ENCODE measurements at regions not wholly inside any gene's neighbourhood (a gene's known extent, or its start where the extent isn't known, plus 50 kb on each side); places are given as distances from the start of the nearest gene placed in this dataset.
A peak's percentile ranks its signal among the peaks of the same experiment; 100 is the strongest.

- Histone ChIP-seq H3K4me1 (ENCODE audit: control insufficient read depth in 1 of 2, insufficient read depth in 2 of 2, low read length in 2 of 2) (peaks cover 0 to 9% of the 10 kb centered on the region in 2 donors), H3K9me3 (ENCODE audit: control insufficient read depth in 1 of 2, low read length in 2 of 2) (no peaks in the 10 kb centered on the region), H3K9ac (ENCODE audit: low read depth in 1 of 2, low read length in 2 of 2) (no peak overlapping the region), H3K27ac (ENCODE audit: low read depth, low read length) (no peak overlapping the region), H3K36me3 (ENCODE audit: control insufficient read depth in 1 of 2, insufficient read depth in 2 of 2, low read length in 2 of 2) (no peaks in the 10 kb centered on the region), H3K27me3 (ENCODE audit: control insufficient read depth in 1 of 2, insufficient read depth in 2 of 2, low read length in 2 of 2) (no peaks in the 10 kb centered on the region), H3K4me3 (ENCODE audit: low read depth in 1 of 2, low read length in 2 of 2) (no peak overlapping the region)
Measured at GRCh38 chr9:121561385-121562222, 62.0 kb upstream of the GGTA1 start.

- H3K27ac ChIP-seq (ENCODE audit: low read depth, low read length), result no peak overlapping the region
- H3K9ac ChIP-seq (ENCODE audit: low read depth in 1 of 2, low read length in 2 of 2), result no peak overlapping the region
- no peaks in the 10 kb centered on the region for H3K9me3 ChIP-seq (ENCODE audit: control insufficient read depth in 1 of 2, low read length in 2 of 2)
- H3K4me1 ChIP-seq (ENCODE audit: control insufficient read depth in 1 of 2, insufficient read depth in 2 of 2, low read length in 2 of 2), result peaks cover 0 to 8% of the 10 kb centered on the region in 2 donors
- no peaks in the 10 kb centered on the region for H3K36me3 ChIP-seq (ENCODE audit: control insufficient read depth in 1 of 2, insufficient read depth in 2 of 2, low read length in 2 of 2)
- H3K27me3 ChIP-seq (ENCODE audit: control insufficient read depth in 1 of 2, insufficient read depth in 2 of 2, low read length in 2 of 2), result no peaks in the 10 kb centered on the region
- H3K4me3 ChIP-seq (ENCODE audit: low read depth in 1 of 2, low read length in 2 of 2), result no peak overlapping the region
Measured at GRCh38 chr9:121562301-121562700, 62.7 kb upstream of the GGTA1 start.

GRCh38 chr9:121563425-121563824 lies 63.8 kb upstream of the GGTA1 start:
- H3K4me3 ChIP-seq (ENCODE audit: low read depth in 1 of 2, low read length in 2 of 2), result no peak overlapping the region
- peaks cover 5 to 8% of the 10 kb centered on the region in 2 donors for H3K4me1 ChIP-seq (ENCODE audit: control insufficient read depth in 1 of 2, insufficient read depth in 2 of 2, low read length in 2 of 2)
- H3K36me3 ChIP-seq (ENCODE audit: control insufficient read depth in 1 of 2, insufficient read depth in 2 of 2, low read length in 2 of 2), result no peaks in the 10 kb centered on the region
- no peak overlapping the region for H3K27ac ChIP-seq (ENCODE audit: low read depth, low read length)
- H3K9me3 ChIP-seq (ENCODE audit: control insufficient read depth in 1 of 2, low read length in 2 of 2), result no peaks in the 10 kb centered on the region
- H3K27me3 ChIP-seq (ENCODE audit: control insufficient read depth in 1 of 2, insufficient read depth in 2 of 2, low read length in 2 of 2), result no peaks in the 10 kb centered on the region
- no peak overlapping the region for H3K9ac ChIP-seq (ENCODE audit: low read depth in 1 of 2, low read length in 2 of 2)

- H3K27me3 ChIP-seq (ENCODE audit: control insufficient read depth in 1 of 2, insufficient read depth in 2 of 2, low read length in 2 of 2), result no peaks in the 10 kb centered on the region
- no peak overlapping the region for H3K4me3 ChIP-seq (ENCODE audit: low read depth in 1 of 2, low read length in 2 of 2)
- no peak overlapping the region for H3K27ac ChIP-seq (ENCODE audit: low read depth, low read length)
- H3K4me1 ChIP-seq (ENCODE audit: control insufficient read depth in 1 of 2, insufficient read depth in 2 of 2, low read length in 2 of 2), result peaks cover 11 to 14% of the 10 kb centered on the region in 2 donors
- no peak overlapping the region for H3K9ac ChIP-seq (ENCODE audit: low read depth in 1 of 2, low read length in 2 of 2)
- no peaks in the 10 kb centered on the region for H3K36me3 ChIP-seq (ENCODE audit: control insufficient read depth in 1 of 2, insufficient read depth in 2 of 2, low read length in 2 of 2)
- H3K9me3 ChIP-seq (ENCODE audit: control insufficient read depth in 1 of 2, low read length in 2 of 2), result no peaks in the 10 kb centered on the region
Measured at GRCh38 chr9:121563881-121564460, 64.3 kb upstream of the GGTA1 start.

DNA sequence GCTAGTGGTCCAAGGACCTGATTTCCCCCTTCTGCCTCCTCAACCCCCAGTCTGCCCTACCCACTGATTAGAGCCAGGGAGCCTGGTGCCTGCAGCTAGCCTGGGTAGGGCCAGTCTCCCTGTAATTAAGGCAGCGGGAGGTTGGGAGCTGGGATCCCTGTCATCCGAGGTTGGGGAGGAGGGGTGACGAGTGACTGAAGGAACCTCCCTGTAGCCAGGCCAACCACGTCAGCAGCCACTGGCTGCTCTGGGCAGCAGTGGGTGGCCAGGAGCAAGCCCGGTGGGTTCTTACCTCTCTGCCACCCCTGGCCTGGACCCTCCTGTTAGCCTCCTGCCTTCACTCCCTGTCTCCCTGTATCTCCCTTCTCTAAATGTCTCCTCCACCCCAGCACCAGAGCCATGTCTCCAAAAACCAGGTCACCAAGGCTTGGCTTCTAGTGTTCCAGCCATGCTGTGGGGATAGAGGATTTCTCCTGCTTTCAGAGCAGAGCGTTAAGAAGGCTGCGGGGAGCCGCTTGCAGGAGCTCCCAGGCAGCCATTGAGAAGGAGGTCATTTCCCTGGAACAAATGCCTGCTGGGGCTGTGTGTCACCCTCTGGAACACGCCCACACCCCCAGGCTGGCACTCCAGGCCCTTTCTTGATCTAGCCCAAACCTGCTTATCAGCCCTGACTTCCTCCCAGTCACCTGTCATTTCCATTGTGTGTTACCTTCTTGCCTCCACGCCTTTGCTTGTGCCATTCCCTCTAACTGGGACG lies 65.0 kb upstream of the GGTA1 start:
- Histone ChIP-seq H3K27me3 (ENCODE audit: control insufficient read depth in 1 of 2, insufficient read depth in 2 of 2, low read length in 2 of 2) (no peaks in the 10 kb centered on the region), H3K4me1 (ENCODE audit: control insufficient read depth in 1 of 2, insufficient read depth in 2 of 2, low read length in 2 of 2) (peaks cover 11 to 16% of the 10 kb centered on the region in 2 donors), H3K27ac (ENCODE audit: low read depth, low read length) (no peak overlapping the region), H3K9me3 (ENCODE audit: control insufficient read depth in 1 of 2, low read length in 2 of 2) (no peaks in the 10 kb centered on the region), H3K4me3 (ENCODE audit: low read depth in 1 of 2, low read length in 2 of 2) (no peak overlapping the region), H3K9ac (ENCODE audit: low read depth in 1 of 2, low read length in 2 of 2) (no peak overlapping the region), H3K36me3 (ENCODE audit: control insufficient read depth in 1 of 2, insufficient read depth in 2 of 2, low read length in 2 of 2) (no peaks in the 10 kb centered on the region)

GRCh38 chr9:121566481-121567465 lies 67.1 kb upstream of the GGTA1 start:
- H3K4me3 ChIP-seq (ENCODE audit: low read depth in 1 of 2, low read length in 2 of 2), result no peak overlapping the region

GRCh38 chr9:121567500-121568342 lies 68.1 kb upstream of the GGTA1 start:
- Histone ChIP-seq H3K9me3 (ENCODE audit: control insufficient read depth in 1 of 2, low read length in 2 of 2) (no peaks in the 10 kb centered on the region), H3K9ac (ENCODE audit: low read depth in 1 of 2, low read length in 2 of 2) (no peak overlapping the region), H3K27ac (ENCODE audit: low read depth, low read length) (no peak overlapping the region), H3K27me3 (ENCODE audit: control insufficient read depth in 1 of 2, insufficient read depth in 2 of 2, low read length in 2 of 2) (no peaks in the 10 kb centered on the region), H3K4me1 (ENCODE audit: control insufficient read depth in 1 of 2, insufficient read depth in 2 of 2, low read length in 2 of 2) (peaks cover 11 to 16% of the 10 kb centered on the region in 2 donors), H3K36me3 (ENCODE audit: control insufficient read depth in 1 of 2, insufficient read depth in 2 of 2, low read length in 2 of 2) (no peaks in the 10 kb centered on the region), H3K4me3 (ENCODE audit: low read depth in 1 of 2, low read length in 2 of 2) (no peak overlapping the region)

More at GRCh38 chr9:121566481-121567465, 67.1 kb upstream of the GGTA1 start:
- Histone ChIP-seq H3K9ac (ENCODE audit: low read depth in 1 of 2, low read length in 2 of 2) (peak overlapping the region in 1 of 2 donors; percentile 18), H3K27ac (ENCODE audit: low read depth, low read length) (no peak overlapping the region), H3K36me3 (ENCODE audit: control insufficient read depth in 1 of 2, insufficient read depth in 2 of 2, low read length in 2 of 2) (no peaks in the 10 kb centered on the region), H3K4me1 (ENCODE audit: control insufficient read depth in 1 of 2, insufficient read depth in 2 of 2, low read length in 2 of 2) (peaks cover 11 to 16% of the 10 kb centered on the region in 2 donors), H3K9me3 (ENCODE audit: control insufficient read depth in 1 of 2, low read length in 2 of 2) (no peaks in the 10 kb centered on the region), H3K27me3 (ENCODE audit: control insufficient read depth in 1 of 2, insufficient read depth in 2 of 2, low read length in 2 of 2) (no peaks in the 10 kb centered on the region)

- no peaks in the 10 kb centered on the region for H3K36me3 ChIP-seq (ENCODE audit: control insufficient read depth in 1 of 2, insufficient read depth in 2 of 2, low read length in 2 of 2)
- H3K9me3 ChIP-seq (ENCODE audit: control insufficient read depth in 1 of 2, low read length in 2 of 2), result no peaks in the 10 kb centered on the region
- peaks cover 11 to 16% of the 10 kb centered on the region in 2 donors for H3K4me1 ChIP-seq (ENCODE audit: control insufficient read depth in 1 of 2, insufficient read depth in 2 of 2, low read length in 2 of 2)
- no peak overlapping the region for H3K4me3 ChIP-seq (ENCODE audit: low read depth in 1 of 2, low read length in 2 of 2)
- no peaks in the 10 kb centered on the region for H3K27me3 ChIP-seq (ENCODE audit: control insufficient read depth in 1 of 2, insufficient read depth in 2 of 2, low read length in 2 of 2)
- H3K27ac ChIP-seq (ENCODE audit: low read depth, low read length), result no peak overlapping the region
- no peak overlapping the region for H3K9ac ChIP-seq (ENCODE audit: low read depth in 1 of 2, low read length in 2 of 2)
Measured at GRCh38 chr9:121568343-121569265, 69.0 kb upstream of the GGTA1 start.

All from duodenal mucosa (tissue), 2 donors.